Spleen (tissue), 7 donors: ENCODE measurements at regions not wholly inside any gene's neighbourhood (a gene's known extent, or its start where the extent isn't known, plus 50 kb on each side); places are given as distances from the start of the nearest gene placed in this dataset.
A peak's percentile ranks its signal among the peaks of the same experiment; 100 is the strongest.

Source experiments
- CTCF ChIP-seq, 11 experiments: fragments of 200-600 bp in 7 of 11; fragments of 450-650 bp in 4 of 11; sonication (generic) in 4 of 11; IDR thresholded peaks in 8 of 11; conservative IDR thresholded peaks in 3 of 11; 1 replicate in 7 of 11; 2 replicates in 4 of 11; pipeline versions ENCODE4 v1.4.0 to v1.8.0; 2016 to 2021; ENCODE audit warnings: antibody characterized with exemption in 11 of 11, inconsistent platforms in 4 of 11, mild to moderate bottlenecking in 1 of 11
- POLR2A ChIP-seq, 3 donors: fragments of 450-650 bp; IDR thresholded peaks; one replicate each; pipeline ENCODE4 v1.5.1; 2017; ENCODE audit warnings: antibody characterized with exemption in 3 of 3, mild to moderate bottlenecking in 1 of 3
- POLR2AphosphoS5 ChIP-seq, 3 donors: sonication (generic); formaldehyde crosslinking; IDR thresholded peaks; one replicate each; pipeline ENCODE4 v1.5.1; 2017; ENCODE audit warnings: antibody characterized with exemption in 3 of 3
- donor health status: DM: no; HTN: no; CAD: no; lungs with moderate emphysema.
- donor health status: DM: no; HTN: no; CAD: no.
- donor health status: DM: no; HTN: no; CAD: no.

- TF ChIP-seq CTCF (IDR thresholded peaks at IDR 0.05 in 8 of 11, conservative IDR thresholded peaks at IDR 0.05 in 3 of 11): no peak
- TF ChIP-seq POLR2A (IDR thresholded peaks at IDR 0.05): no peak
- TF ChIP-seq POLR2AphosphoS5 (IDR thresholded peaks at IDR 0.05): peak in 1 of 3 donors; percentile 29
These were observed 208.0 kb upstream of the ANKRD55 start for GRCh38 chr5:56440871-56441740.
